Renal cortex interstitium (tissue), 11 donors: ENCODE measurements at regions not wholly inside any gene's neighbourhood (a gene's known extent, or its start where the extent isn't known, plus 50 kb on each side); places are given as distances from the start of the nearest gene placed in this dataset.

Experiments
- DNase-seq, 11 donors: peaks; one replicate each; pipeline ENCODE4 v3.0.0-alpha.2; 2013; ENCODE audit warnings: low read depth in 9 of 11, low spot score in 4 of 11; ENCODE audit errors: extremely low read depth in 1 of 11

DNA sequence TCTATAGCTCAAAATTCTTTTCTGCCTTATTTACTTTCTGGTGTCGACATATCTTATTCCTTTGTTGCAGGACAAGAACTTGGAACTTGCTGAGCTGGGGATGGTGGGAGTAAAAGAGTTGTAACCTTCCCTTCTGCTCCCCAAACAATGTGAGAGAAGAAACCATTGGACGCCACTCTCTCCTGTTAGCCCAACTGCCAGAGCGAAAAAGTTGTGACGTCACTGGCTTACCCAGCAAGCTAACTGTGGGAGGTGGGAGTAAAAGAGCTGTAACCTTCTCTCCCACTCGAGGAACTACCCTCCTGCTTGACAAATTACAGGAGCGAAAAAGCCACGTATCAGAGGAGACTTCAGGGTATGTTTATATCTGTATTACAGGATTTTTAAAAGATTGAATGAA, 90.0 kb upstream of the PCDH10 start:
- DNase-seq, result no peak

DNA sequence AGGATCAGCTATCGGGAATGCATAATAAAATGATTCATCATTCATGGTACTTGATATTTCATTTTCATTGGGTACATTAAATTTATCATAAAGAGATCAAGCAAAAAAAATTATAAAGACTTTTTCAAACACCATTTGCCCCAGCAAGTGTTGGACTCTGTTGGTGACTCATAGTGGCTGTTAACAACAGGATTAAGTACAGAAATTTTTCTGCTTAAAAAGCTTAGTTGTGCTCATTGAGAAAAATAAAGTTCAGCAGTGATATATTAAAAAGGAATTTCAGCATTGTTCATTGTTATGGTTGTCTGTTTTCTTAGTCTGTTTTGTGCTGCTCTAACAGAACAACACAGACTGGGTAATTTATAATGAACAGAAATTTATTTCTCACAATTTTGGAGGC, 86.2 kb upstream of the PCDH10 start:
- DNase-seq, result no peak

DNA sequence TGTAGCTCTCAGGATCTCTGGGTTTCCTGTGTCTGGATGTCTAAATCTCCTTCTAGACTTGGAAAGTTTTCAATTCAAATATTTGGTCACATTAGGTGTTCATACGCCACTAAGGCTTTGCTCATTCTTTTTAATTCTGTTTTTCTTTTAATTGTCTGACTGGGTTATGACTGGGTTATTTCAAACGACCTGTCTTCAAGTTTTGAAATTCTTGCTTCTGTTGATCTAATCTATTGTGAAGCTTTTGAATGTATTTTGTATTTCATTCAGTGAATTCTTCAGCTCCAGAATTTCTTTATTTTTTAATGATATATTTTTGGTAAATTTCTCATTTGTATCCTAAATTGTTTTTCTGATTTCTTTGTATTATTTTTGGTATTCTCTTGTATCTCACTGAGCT, 81.0 kb upstream of the PCDH10 start:
- DNase-seq, result no peak

DNA sequence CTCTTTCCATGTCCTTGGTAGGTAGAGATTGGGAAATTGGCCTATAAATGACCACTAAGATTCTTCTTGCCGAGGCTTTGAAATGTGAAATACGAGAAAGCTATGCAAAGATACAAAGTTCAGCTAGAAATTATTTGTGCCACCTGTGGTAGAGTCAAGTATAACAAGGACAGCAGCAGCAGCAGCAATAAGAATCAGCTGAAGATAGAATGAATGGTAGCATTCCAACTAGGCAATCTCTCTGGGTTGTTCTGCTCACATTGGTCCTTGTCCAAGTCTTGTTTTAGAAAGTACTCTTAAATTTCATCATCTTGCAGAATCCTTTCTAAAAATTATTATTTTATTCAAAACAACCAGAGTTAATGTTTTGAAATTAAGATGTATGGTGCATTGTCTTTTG, 67.8 kb upstream of the PCDH10 start:
- DNase-seq, result no peak

DNA sequence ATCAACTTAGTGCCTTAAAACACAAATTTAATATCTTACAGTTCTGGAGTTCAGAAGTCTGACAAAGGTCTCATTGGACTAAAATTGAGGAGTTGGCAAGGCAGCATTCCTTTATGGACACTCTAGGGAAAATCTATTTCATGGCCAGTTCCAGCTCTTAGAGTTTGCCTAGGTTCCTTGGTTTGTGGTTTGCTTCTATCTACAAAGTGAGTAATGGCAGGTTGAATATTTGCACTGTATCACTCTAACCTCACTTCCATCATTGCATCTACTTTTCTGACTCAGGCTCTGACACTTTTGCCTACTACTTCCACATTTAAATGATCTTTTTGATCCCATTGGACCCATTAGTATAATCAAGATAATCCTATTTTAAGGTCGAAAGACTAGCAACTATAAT, 64.7 kb upstream of the PCDH10 start:
- DNase-seq, result no peak

DNA sequence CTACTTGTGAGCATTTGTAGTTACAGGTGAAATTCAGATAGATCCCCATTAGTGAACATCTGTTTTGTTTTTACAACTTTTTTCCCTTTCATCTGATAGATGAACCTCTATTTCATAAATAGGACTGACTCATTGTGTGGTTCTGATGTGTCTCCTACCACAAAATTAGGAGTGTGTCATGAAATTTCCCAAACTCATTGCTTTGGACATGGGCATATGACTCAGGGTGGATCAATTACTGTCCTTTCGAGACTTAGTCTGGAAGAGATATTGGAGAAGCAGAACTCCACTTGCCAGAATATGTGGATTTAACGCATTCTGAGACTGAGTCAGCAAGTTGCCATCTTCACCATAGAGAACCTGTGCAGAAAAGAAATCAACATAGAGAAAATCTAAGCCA, 53.5 kb upstream of the PCDH10 start:
- no peak for DNase-seq

DNA sequence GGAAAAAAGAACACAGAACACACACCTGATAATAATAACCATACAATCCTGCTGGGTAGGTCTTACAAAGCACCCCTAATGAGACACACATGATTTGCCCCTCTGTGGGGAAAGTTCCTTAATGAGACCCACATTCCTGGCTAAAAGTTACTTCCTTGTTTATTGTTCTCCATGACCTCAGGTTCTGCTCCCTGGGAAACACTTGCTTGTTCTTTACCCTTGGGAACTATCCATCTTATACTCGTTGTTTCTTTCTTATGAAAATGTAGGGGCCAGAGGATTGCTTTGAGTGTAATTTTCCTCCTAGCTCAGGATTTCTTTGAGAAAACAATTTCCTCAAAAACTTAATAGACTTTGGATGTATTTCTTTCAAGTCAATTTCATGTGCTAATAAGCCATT, 52.1 kb upstream of the PCDH10 start:
- DNase-seq, result no peak
